ENCODE measurements at regions not wholly inside any gene's neighbourhood (a gene's known extent, or its start where the extent isn't known, plus 50 kb on each side); places are given as distances from the start of the nearest gene placed in this dataset.
A peak's percentile ranks its signal among the peaks of the same experiment; 100 is the strongest.

DNA sequence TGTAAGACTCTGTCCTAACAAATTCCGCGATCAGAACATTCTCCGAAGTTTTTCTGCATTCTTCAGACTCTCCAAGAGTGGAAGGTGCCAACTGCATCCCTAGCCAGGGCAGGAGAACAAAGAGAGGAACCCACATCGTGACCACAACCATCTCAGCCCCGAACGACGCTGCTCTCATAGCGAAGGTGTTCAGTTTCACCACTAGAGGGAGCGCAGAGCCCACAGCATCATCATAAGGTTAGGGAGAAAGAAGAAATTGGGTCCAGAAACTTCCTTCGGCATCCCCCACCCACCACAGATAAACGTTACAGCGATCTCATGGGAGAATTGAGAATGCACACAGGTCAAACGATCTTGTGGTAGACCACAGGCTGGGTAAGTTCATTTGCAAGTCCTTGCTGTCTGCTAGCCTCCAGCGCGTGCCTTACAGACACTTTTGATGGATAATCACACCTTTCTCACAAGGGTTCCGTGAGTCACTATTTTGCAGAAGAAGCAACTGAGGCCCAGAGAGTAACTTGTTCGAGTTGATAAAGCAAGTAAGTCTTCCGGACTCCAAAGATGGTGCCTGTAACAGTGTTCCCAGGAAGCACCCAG lies 53.7 kb upstream of the ARL4C start:
- peak; percentile 63 for DNase-seq

DNA sequence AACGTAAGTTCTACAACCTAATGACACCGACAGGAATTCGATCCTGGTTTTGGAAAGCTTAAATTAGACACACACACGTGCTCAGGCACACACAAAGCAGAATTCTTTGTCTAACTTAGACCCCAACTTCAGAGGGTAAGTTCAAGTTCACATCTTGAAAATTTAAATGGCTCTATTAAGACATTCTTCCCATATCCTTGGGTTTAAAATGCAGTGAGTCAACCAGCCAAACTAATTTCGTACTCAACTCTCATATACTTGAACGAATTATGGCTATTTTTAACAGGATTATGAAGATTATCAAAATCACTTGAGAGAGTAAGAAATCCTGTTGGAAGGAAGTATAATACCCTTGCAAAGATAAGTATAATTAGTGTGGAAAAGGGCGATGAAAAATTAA lies 53.2 kb upstream of the ARL4C start:
- no peak for DNase-seq

DNA sequence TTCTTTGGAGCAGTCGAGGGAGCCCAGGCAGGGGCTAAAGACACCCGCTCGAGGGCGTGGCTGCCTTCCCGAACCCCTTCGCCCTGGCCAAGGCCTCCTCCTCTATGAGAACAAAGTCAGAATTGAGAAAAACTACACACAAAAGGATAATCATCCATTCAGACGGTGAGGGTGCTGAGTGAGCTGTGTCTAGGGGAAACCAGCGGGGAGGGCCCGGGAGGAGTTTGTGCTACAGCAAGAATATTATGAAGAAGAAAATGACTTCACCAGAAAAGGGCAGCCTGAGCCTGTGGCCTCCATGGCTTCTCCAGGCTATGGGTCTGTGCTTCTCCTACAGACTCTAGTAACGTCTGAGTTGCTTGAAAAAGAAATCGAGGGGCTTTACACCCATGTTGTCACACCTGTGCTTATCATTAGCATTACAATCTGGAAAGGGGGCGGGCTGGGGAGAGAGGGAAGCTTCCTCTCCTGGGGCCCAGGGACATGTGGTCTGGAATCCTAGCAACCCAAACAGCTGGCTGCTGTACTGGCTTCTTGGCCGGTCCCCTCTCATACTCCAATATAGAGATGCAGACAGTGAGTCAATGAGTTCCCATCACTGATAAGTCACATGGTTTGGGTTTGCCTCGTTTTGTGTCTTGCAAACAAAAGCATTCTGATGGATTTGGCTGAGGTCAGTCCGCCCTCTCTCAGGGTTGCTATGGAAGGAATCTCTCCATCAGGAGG lies 52.0 kb upstream of the ARL4C start:
- no peak for DNase-seq

DNA sequence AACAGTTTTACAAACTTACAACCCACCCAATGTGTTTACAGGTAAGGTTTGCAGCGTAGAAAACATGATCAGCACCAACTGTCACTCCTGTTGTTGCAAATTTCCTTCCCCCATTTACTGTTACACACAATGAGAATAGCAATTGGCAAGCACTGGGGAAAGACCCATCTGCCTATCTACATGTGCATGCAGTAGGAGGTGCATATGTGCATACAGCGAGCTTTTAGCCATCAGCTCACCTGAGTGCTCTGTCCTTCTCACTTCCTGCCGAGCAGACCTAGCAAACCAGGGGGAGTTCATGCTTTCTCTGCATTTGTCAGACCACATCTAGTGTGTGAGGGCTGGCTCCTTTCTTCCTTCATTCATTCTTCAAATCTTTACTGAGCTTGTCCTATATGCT lies 49.9 kb upstream of the ARL4C start:
- no peak for DNase-seq
